ES-I3 (cell line): ENCODE measurements at regions not wholly inside any gene's neighbourhood (a gene's known extent, or its start where the extent isn't known, plus 50 kb on each side); places are given as distances from the start of the nearest gene placed in this dataset.
"Not testable (repeated sequence)": the region's sequence is repeated elsewhere in the genome, so short reads cannot be mapped to it uniquely, and the experiment has no call there.

Source experiments
- H3K36me3 ChIP-seq: 2 replicates; pipeline ENCODE4 v1.6.1; 2013; ENCODE audit warnings: mild to moderate bottlenecking, low read length, control low read depth, moderate library complexity; ENCODE audit not compliant: insufficient read depth
- H3K4me1 ChIP-seq: 2 replicates; pipeline ENCODE4 v1.6.1; 2013; ENCODE audit warnings: mild to moderate bottlenecking, control low read depth, low read length; ENCODE audit not compliant: insufficient read depth
- H3K9ac ChIP-seq: 2 replicates; pipeline ENCODE4 v1.6.1; 2013; ENCODE audit warnings: low read depth, mild to moderate bottlenecking, low read length, moderate library complexity
- H3K9me3 ChIP-seq: 2 replicates; pipeline ENCODE4 v1.6.1; 2013; ENCODE audit warnings: mild to moderate bottlenecking, low read length, moderate library complexity; ENCODE audit not compliant: control insufficient read depth, insufficient read depth

DNA sequence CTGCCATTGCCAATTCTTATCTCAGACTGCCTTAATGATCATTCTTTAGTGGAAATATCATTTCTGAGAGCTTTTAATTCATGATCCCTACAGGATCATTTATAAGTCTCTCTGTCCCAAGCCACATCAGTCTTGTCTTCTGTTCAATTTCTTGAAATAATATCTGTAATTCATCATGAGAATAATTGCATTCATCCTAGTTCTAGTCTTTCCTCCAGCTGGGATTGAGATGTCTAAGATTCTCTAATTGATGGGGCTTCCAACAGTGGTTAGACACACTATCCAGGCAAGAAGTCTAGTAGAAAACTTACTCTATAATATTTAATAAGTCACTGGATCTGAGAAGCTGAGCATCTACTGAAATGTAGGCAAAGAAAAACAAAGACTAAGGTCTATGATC lies 854.7 kb upstream of the ADGRL3 start:
- Histone ChIP-seq H3K9me3 (no peaks in the 10 kb centered on the region), H3K9ac (no peak overlapping the region), H3K36me3 (no peaks in the 10 kb centered on the region), H3K4me1 (no peaks in the 10 kb centered on the region)

DNA sequence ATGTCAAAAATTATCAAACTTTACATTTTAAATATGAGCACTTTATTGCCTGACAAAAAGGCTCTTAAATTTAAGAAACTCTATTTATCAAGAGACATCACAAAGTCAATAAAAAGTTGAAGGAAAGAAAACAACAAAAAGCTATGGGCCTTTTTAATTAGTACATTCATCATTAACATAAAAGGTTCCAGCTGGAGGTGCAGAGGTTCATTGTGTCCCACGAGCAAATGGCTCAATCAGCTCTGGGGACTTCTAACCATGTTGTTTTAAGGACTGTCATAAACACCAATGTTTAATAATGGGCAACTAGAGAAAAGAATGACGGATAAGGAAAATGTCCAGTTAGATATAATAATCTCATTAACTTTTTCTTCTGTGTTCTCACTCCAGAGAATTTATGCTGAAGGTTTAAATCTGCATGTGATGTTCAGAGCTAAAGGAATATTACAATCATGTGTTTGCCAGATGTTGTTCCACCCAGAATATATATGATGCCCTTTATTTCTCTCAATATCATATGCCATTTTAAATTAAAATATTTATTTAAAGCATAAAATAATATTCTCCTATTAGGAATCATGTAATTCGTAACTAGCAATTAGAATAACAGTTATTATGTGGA lies 840.3 kb upstream of the ADGRL3 start:
- no peaks in the 10 kb centered on the region for H3K36me3 ChIP-seq
- H3K9ac ChIP-seq, result no peak overlapping the region
- H3K4me1 ChIP-seq, result no peaks in the 10 kb centered on the region
- H3K9me3 ChIP-seq, result no peaks in the 10 kb centered on the region

DNA sequence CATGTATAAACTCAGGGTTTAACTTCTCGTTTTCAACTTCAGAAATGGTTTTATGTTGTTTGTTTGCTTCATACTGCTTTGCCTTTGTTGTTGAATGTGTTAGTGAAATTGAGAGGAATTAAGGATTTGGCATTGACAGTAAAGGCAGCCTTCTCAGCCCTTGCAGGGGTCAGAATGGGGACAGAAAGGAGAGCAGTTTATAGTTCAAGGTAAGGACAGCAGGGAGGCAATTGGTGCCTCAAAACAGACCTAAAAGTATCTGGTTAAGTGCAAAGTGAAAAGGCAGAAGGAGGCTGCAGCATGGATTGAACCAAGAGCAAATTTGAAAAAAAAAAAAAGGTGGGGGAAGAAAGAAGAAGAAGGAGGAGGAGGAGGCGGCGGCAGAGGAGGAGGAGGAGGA lies 835.0 kb upstream of the ADGRL3 start:
- H3K4me1 ChIP-seq, result no peaks in the 10 kb centered on the region; the same call in 1 of the 2 replicates
- H3K9ac ChIP-seq, result no peak overlapping the region
- H3K9me3 ChIP-seq, result no peaks in the 10 kb centered on the region
- no peaks in the 10 kb centered on the region for H3K36me3 ChIP-seq

DNA sequence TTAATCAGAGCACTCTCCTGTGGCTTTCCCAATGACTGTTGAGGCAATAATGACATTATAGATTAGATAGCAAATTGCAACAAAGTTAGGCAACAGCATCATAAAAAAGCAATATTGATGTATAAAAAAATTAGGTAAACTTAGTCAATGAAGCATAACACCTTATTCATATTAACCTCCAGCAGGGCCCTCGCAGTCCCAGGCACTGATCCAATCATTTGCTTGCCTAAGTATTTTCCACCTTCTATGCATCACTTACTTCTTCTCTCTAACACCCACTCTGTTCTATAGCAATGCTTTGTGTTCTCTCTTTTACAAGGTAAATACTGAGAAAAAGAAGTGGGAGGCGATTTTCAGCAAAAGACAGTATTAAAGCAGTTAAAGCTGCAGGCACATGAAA lies 833.5 kb upstream of the ADGRL3 start:
- no peaks in the 10 kb centered on the region for H3K36me3 ChIP-seq
- no peaks in the 10 kb centered on the region; the same call in 1 of the 2 replicates for H3K4me1 ChIP-seq
- no peak overlapping the region for H3K9ac ChIP-seq
- H3K9me3 ChIP-seq, result no peaks in the 10 kb centered on the region

DNA sequence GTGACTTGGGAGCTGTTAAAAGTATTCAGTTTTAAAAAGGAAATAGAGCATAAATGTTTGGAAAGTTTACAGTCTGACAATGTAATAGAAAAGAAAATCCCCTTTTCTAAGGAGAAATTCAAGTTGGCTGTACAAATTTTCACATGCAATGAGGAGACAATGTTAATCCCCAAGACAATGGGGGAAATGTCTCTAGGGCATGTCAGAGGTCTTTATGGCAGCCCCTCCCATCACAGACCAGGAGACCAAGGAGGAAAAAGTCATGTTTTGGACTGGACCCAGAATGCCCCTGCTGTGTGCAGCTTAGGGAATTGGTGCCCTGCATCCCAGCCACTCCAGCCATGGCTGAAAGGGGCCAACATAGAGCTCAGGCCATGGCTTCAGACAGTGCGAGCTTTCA lies 831.1 kb upstream of the ADGRL3 start:
- Histone ChIP-seq H3K9ac (no peak overlapping the region), H3K36me3 (no peaks in the 10 kb centered on the region), H3K4me1 (no peaks in the 10 kb centered on the region; the same call in 1 of the 2 replicates), H3K9me3 (no peaks in the 10 kb centered on the region)

DNA sequence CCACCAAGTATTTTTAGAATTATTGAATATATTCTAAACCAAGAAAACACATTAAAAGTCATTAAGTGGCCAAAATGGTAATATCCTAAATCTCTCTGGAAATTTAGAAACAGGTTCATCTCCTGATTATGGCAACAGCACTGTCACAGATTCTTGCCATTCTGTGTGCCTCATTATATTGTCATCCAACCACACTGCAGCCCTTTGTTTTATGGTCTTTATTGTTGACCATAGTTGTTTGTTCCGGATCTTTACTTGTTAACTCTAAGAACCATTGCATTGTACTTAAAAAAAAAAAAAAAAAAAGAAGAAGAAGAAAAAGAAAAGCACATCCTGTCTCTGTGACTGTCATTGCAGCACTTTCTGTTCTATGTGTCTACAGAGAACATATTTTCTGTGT lies 822.1 kb upstream of the ADGRL3 start:
- H3K9ac ChIP-seq, result no peak overlapping the region
- no peaks in the 10 kb centered on the region for H3K9me3 ChIP-seq
- no peaks in the 10 kb centered on the region for H3K36me3 ChIP-seq
- H3K4me1 ChIP-seq, result no peaks in the 10 kb centered on the region

DNA sequence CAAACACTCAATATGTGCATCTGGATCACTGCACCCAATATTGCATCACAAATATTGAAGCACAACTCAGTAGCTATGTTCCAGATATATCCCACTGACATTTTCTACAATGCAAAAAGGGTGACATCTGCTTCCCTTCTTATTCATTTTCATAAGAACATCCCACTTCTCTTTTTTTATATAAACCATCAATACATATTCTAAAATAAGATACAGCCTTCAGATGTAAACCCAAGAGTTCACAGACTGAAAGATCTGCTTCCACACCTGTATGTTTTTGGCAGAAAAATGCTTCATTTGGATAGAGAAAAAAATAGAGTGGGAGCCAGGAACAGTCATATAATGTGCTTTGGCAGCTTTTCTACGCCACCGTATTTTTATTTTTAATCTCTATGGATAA lies 815.6 kb upstream of the ADGRL3 start:
- Histone ChIP-seq H3K4me1 (no peaks in the 10 kb centered on the region), H3K36me3 (no peaks in the 10 kb centered on the region), H3K9me3 (peaks cover 9% of the 10 kb centered on the region; the same call in 1 of the 2 replicates), H3K9ac (no peak overlapping the region)

DNA sequence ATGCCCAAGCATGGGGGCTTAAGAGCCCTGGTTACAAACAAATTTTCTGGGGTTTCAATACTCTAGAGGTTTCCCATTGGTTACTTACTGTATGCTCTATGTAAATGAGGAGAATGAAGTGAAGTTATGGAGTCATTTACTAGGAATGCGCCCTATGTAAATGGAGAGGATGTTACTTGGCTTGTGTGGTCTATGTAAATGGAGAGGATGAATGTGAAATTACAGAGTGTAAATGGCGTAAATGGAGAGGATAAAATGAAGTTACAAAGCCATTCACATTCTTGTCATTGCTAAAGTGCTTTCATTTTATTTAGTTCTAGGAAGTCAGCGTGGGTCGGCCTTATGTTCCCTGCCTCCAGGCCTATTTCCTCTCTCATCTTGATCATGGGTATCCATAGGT lies 810.5 kb upstream of the ADGRL3 start:
- Histone ChIP-seq H3K9ac (no peak overlapping the region), H3K9me3 (peaks cover 27% of the 10 kb centered on the region), H3K36me3 (no peaks in the 10 kb centered on the region; the same call in 1 of the 2 replicates), H3K4me1 (no peaks in the 10 kb centered on the region)

DNA sequence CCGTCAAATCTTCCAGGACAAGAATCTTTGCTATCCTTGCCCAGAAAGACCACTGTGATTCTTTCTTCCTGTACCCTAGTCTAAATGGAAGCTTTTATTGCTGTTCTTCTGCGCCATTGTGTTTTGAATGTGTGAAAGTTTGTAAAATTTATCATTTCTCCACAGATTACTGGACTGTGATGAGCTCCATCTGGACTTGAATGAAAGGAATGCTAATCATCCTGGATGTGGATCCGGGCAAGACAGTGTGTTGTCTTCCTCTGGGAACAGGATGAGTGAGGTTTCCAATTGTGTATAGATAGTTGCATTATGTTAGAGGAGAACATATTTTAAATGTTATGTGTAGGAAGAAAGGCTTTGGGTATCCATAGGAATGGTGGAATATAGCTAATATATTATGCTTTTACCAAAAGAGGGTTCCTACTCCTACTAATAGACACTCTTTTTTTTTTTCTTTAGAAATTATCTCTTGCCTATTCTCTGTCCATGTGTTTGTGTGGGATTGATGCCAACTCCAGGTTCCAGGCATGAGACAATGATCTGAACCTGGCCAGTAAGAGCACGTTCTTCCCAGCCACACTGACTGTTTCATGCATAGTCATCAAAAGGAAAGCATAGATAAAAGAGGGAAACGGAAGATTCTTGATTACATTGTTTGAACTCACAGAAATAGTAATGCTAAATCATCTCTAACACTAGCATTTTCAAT lies 803.6 kb upstream of the ADGRL3 start:
- H3K9ac ChIP-seq, result no peak overlapping the region
- peaks cover 5% of the 10 kb centered on the region; the same call in 1 of the 2 replicates for H3K9me3 ChIP-seq
- H3K36me3 ChIP-seq, result no peaks in the 10 kb centered on the region; the same call in 1 of the 2 replicates

DNA sequence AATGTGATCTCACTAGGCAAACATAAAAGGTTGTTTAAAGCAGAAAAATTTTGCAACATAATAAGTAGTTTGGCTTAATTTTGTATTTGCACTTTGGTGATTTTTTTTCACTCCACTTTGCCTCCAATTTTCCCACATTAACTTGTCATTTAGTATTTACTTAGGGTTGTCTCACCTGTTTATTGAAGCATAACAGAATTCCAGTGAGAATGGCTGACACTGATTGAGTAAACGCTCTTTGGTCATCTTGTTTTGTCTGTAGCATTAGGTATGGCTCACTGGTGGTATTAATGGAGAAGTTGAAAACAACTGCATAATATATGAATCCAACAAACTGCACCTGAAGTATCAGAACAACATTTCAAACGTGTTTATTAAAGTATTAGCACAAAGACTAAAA lies 799.5 kb upstream of the ADGRL3 start:
- no peaks in the 10 kb centered on the region for H3K36me3 ChIP-seq

More for the DNA sequence above, 803.6 kb upstream of the ADGRL3 start:
- no peaks in the 10 kb centered on the region; the same call in 1 of the 2 replicates for H3K4me1 ChIP-seq

DNA sequence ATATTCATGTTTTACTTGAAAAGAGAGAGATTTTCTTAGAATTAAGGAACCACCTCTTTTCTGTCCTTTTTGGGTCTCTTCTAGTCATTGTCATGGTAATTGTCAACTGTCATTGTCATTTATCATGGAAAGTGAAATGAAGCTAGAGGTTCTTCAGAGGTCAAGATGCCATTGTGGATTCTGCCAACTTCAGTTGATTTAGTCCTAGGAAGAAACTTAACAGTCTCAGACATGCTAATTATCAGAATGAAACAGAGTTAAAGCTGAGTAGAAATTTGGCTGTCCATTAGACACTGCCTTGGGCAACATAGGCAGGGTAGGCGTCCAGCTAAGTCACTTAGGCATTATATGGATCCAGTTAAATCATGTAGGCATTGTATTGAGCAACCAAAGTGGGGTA lies 796.1 kb upstream of the ADGRL3 start:
- H3K9me3 ChIP-seq, result no peaks in the 10 kb centered on the region
- H3K36me3 ChIP-seq, result no peaks in the 10 kb centered on the region
- 0 out of 2 replicates have a peak, but pooled peaks cover 3% of the 10 kb centered on the region for H3K4me1 ChIP-seq
- H3K9ac ChIP-seq, result no peak overlapping the region

More for the DNA sequence above, 799.5 kb upstream of the ADGRL3 start:
- peaks cover 3% of the 10 kb centered on the region; the same call in 1 of the 2 replicates for H3K4me1 ChIP-seq
- H3K9me3 ChIP-seq, result no peaks in the 10 kb centered on the region
- no peak overlapping the region for H3K9ac ChIP-seq

DNA sequence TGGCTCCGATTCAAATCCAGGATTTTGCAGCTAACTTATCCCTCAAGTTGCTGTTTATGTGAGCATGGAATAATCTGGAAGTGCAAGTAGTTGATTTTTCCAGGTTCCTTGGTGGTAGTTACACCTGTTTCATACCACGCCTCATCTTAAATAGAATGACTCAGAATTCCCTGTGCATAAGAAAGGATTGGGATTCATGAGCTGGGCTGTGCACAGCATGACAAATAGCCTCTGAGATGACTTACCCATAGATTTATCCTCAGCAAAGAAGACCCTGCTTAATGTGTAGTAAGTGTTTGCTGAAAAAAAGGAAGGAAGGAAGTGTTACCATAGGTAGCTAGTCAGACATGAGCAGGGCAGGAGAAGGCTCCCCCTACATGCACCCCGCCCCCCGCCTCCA lies 777.7 kb upstream of the ADGRL3 start:
- H3K9me3 ChIP-seq, result no peaks in the 10 kb centered on the region
- peaks cover 8% of the 10 kb centered on the region for H3K4me1 ChIP-seq
- no peaks in the 10 kb centered on the region for H3K36me3 ChIP-seq
- no peak overlapping the region for H3K9ac ChIP-seq

DNA sequence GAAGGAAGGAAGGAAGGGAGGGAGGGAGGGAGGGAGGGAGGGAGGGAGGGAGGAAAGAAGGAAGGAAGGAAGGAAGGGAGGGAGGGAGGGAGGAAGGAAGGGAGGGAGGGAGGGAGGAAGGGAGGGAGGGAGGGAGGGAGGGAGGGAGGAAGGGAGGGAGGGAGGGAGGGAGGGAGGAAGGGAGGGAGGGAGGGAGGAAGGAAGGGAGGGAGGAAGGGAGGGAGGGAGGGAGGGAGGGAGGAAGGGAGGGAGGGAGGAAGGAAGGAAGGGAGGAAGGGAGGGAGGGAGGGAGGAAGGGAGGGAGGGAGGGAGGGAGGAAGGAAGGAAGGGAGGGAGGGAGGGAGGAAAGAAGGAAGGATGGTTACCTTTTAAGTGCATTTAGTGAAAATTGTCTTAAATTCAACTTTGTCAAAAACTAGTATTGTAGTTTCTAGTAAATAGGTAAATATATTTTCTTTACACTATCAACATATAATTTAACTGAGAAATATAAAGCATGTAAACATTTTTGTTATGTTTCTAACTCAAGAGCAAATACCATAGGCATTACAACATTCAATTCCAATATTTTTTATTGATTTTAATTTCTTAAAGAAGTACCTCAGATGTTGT lies 776.4 kb upstream of the ADGRL3 start:
- not testable (repeated sequence) for H3K36me3 ChIP-seq, H3K9ac ChIP-seq, H3K4me1 ChIP-seq, H3K9me3 ChIP-seq

DNA sequence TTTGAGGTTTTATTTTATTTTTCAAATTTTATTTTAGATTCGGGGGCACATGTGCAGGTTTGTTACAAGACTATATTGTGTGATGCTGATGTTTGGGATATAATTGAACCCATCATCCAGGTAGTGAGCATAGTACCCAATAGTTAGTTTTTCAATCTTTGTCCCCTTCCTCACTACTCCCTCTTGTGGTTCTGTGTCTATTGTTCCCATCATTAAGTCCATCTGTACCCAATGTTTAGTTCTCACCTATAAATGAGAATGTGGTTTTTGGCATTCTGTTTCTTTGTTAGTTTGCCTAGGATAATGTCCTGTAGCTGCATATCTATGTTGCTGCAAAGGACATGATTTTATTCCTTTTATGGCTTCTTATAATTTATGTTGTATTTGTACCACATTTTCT lies 767.2 kb upstream of the ADGRL3 start:
- Histone ChIP-seq H3K4me1 (no peaks in the 10 kb centered on the region), H3K9me3 (no peaks in the 10 kb centered on the region), H3K36me3 (no peaks in the 10 kb centered on the region), H3K9ac (no peak overlapping the region)

DNA sequence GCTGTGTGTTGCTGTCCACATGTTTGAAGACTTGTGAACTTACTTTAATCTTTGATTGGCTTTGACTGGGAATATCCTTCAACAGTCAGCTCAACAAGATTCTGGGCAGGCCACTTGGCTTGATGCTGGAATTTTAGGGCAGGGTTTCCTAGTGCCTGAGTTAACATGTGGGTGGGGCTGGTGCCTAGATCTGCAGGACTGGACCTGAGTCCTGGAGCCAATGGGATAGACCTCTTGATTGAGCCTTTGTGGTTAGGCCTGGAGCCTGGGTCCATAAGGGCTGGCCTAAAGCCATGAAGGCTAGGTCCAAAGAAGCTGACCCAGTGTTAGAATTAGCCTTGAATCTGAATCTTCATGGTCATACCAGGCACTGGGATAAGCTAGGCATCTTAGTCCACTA lies 757.1 kb upstream of the ADGRL3 start:
- H3K9ac ChIP-seq, result no peak overlapping the region
- H3K4me1 ChIP-seq, result no peaks in the 10 kb centered on the region
- no peaks in the 10 kb centered on the region for H3K9me3 ChIP-seq
- no peaks in the 10 kb centered on the region for H3K36me3 ChIP-seq
